Astrocyte of the spinal cord (primary cell): ENCODE measurements at regions not wholly inside any gene's neighbourhood (a gene's known extent, or its start where the extent isn't known, plus 50 kb on each side); places are given as distances from the start of the nearest gene placed in this dataset.

Source experiments
- DNase-seq: peaks from one replicate; pipeline ENCODE4 v3.0.0; 2011; ENCODE audit warnings: low read depth, low spot score
- H3K4me3 ChIP-seq: 2 replicates; pipeline ENCODE4 v1.5.1; 2011; ENCODE audit warnings: low read depth, mild to moderate bottlenecking, low read length, moderate library complexity
- CTCF ChIP-seq: IDR thresholded peaks from 2 replicates; pipeline ENCODE4 v1.5.1; 2012; ENCODE audit warnings: low read depth, mild to moderate bottlenecking, low read length, inconsistent platforms
- in situ Hi-C: cut with HindIII; loops from 2 replicates; pipeline ENCODE4 v1.10.0; 2017; ENCODE audit warnings: low sequenced_read_pairs

GRCh38 chr4:125719987-125720386, 405.2 kb downstream of the FAT4 start:
- DNase-seq: peak; percentile 36
- H3K4me3 ChIP-seq: no peak overlapping the region
- no peak for TF ChIP-seq CTCF
- in situ Hi-C loops: no loop called here

DNA sequence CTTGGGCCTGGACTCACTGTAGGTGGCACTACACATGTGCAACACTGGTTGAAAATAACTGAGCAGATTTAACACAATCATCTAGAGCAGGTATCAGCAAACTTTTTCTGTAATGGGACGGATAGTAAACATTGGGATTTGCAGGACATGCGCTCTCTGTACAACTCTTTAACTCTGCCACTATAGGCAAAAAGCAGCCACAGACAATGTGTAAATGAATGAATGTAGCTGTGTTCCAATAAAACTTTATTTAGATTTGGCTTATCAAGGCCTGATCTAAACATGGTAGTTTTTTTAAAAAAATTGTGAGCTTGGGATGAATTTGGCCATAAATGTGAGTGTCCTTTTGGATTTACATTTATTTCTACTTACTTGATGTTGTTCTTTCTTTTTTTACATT, 407.3 kb downstream of the FAT4 start:
- no peak for TF ChIP-seq CTCF
- in situ Hi-C loops: no loop called here
- H3K4me3 ChIP-seq: no peak overlapping the region
- no peak for DNase-seq

DNA sequence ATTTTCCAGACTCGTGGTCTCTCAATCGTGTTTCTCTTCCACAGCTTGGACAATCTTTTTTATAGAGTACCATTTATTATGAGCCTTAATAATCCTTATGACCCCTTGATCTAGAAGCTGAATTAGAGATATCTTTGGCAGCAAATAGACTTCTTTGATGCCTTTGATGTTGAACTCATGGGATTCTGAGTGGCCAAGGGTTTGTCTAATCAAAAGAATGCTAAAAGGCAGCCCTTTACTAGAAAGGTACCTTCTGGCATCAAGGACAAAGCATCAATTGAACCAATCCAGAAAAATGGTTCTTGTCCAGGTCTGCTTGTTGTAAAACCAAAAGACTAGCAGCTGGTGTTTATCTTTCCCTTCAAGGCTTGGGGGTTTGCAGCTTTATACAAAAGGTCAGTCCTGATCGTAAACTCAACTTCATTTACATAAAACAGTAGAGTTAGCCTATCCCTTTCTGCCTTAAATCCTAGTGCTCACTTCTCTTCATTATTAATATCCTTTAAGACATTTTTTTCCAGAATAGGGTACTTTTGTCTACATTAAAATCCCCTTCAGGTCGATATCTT, 411.3 kb downstream of the FAT4 start:
- TF ChIP-seq CTCF: no peak
- in situ Hi-C loops: no loop called here
- H3K4me3 ChIP-seq: no peak overlapping the region
- no peak for DNase-seq

- no peak for TF ChIP-seq CTCF
- DNase-seq: peak; percentile 16
- no peak overlapping the region for H3K4me3 ChIP-seq
- in situ Hi-C loops: no loop called here
Measured at GRCh38 chr4:125727931-125728330, 413.2 kb downstream of the FAT4 start.

GRCh38 chr4:125728568-125728967, 413.8 kb downstream of the FAT4 start:
- H3K4me3 ChIP-seq: no peak overlapping the region
- peak; percentile 95 for DNase-seq
- in situ Hi-C loops: no loop called here
- TF ChIP-seq CTCF: no peak

DNA sequence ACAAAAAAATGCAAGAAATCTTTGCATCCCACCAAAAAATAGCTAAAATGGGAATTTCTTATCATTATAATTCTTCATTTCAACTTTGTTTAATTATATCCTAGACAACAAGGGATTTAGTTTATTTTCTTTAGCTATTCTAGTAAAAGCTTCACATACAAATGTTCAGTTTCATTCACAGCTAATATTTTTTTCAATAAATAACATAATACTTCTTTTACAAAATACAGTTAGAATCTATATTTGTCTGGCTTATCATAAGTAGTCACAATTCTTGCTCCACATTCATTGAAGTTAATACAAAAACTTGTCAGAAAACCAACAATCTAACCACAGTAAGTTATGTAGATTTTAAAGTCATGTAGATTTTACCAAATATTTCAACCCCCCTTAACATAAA, 414.4 kb downstream of the FAT4 start:
- no peak for DNase-seq
- no peak for TF ChIP-seq CTCF
- H3K4me3 ChIP-seq: no peak overlapping the region
- in situ Hi-C loops: no loop called here

DNA sequence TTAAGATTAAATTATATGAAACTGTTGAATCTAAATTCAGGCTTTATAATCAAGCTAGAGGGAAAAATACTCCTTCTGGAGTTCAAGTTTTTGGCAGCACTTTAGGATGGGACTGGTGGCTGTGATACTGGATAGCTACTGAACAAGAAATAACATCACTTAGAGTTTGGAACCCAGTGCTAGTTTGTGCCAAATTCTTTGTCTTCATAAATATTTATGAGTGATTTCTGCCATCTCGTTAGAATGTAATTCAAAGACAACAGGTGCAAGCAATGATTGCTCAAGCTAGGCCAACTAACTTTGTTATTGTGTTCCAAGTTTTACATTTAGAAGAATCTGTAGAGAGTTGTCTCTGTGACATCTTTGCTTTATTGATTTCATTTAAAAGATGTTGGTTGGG, 417.9 kb downstream of the FAT4 start:
- DNase-seq: no peak
- no peak overlapping the region for H3K4me3 ChIP-seq
- in situ Hi-C loops: no loop called here
- TF ChIP-seq CTCF: no peak
